ENCODE measurements at regions not wholly inside any gene's neighbourhood (a gene's known extent, or its start where the extent isn't known, plus 50 kb on each side); places are given as distances from the start of the nearest gene placed in this dataset.

GRCh38 chr2:479031-479430 lies 191.1 kb upstream of the ALKAL2 start:
- Histone ChIP-seq H3K4me3 (IDR thresholded peaks at IDR 0.05; ENCODE audit: insufficient read depth, low read depth, low read length) (no peak overlapping the region), H3K27me3 (ENCODE audit: insufficient read depth, low read depth) (no peaks in the 10 kb centered on the region), H3K4me2 (no peak overlapping the region), H4K20me1 (ENCODE audit: insufficient read depth) (no peaks in the 10 kb centered on the region), H2AFZ (ENCODE audit: low read depth) (no peak overlapping the region), H3K9ac (no peak overlapping the region), H3K4me1 (ENCODE audit: low read depth, poor library complexity, severe bottlenecking) (no peaks in the 10 kb centered on the region), H3K36me3 (ENCODE audit: insufficient read depth) (no peaks in the 10 kb centered on the region), H3K27ac (no peak overlapping the region), H3K79me2 (ENCODE audit: insufficient read depth, low read depth) (no peaks in the 10 kb centered on the region)
- TF ChIP-seq, protein P1, sequence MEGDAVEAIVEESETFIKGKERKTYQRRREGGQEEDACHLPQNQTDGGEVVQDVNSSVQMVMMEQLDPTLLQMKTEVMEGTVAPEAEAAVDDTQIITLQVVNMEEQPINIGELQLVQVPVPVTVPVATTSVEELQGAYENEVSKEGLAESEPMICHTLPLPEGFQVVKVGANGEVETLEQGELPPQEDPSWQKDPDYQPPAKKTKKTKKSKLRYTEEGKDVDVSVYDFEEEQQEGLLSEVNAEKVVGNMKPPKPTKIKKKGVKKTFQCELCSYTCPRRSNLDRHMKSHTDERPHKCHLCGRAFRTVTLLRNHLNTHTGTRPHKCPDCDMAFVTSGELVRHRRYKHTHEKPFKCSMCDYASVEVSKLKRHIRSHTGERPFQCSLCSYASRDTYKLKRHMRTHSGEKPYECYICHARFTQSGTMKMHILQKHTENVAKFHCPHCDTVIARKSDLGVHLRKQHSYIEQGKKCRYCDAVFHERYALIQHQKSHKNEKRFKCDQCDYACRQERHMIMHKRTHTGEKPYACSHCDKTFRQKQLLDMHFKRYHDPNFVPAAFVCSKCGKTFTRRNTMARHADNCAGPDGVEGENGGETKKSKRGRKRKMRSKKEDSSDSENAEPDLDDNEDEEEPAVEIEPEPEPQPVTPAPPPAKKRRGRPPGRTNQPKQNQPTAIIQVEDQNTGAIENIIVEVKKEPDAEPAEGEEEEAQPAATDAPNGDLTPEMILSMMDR (conservative IDR thresholded peaks at IDR 0.05; ENCODE audit: low read depth, low read length) = no peak

- Histone ChIP-seq H2AFZ (ENCODE audit: low read depth) (no peak overlapping the region), H3K4me3 (IDR thresholded peaks at IDR 0.05; ENCODE audit: insufficient read depth, low read depth, low read length) (no peak overlapping the region), H3K79me2 (ENCODE audit: insufficient read depth, low read depth) (no peaks in the 10 kb centered on the region), H3K4me1 (ENCODE audit: low read depth, poor library complexity, severe bottlenecking) (no peaks in the 10 kb centered on the region), H3K4me2 (no peak overlapping the region), H3K27me3 (ENCODE audit: insufficient read depth, low read depth) (no peaks in the 10 kb centered on the region), H4K20me1 (ENCODE audit: insufficient read depth) (no peaks in the 10 kb centered on the region), H3K36me3 (ENCODE audit: insufficient read depth) (no peaks in the 10 kb centered on the region), H3K27ac (no peak overlapping the region), H3K9ac (no peak overlapping the region)
- TF ChIP-seq, protein P1 (conservative IDR thresholded peaks at IDR 0.05; ENCODE audit: low read depth, low read length) = no peak
These were observed 183.7 kb upstream of the ALKAL2 start for GRCh38 chr2:471560-471959.

DNA sequence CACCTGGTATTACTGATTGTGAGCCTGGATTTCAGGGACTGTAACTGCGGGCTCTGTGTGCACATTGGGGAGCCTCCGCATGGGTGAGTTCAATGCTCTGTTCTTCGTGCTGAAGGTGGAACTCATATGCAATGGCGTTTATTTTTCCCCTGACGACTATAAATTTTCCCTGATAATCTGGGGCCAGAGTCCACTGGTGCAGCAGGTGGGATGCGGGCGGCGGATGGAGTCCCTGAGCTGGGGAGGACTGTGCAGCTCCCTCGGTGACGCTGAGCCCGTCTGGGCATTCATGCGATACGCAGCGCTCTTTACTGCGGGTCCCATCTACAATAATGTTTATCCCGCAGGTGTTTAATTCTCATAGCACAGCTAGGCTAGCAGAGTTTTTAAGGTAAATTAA lies 181.6 kb upstream of the ALKAL2 start:
- Histone ChIP-seq H3K27ac (no peak overlapping the region), H3K27me3 (ENCODE audit: insufficient read depth, low read depth) (no peaks in the 10 kb centered on the region), H3K9ac (no peak overlapping the region), H3K4me2 (no peak overlapping the region), H4K20me1 (ENCODE audit: insufficient read depth) (no peaks in the 10 kb centered on the region), H3K36me3 (ENCODE audit: insufficient read depth) (no peaks in the 10 kb centered on the region), H3K4me3 (IDR thresholded peaks at IDR 0.05; ENCODE audit: insufficient read depth, low read depth, low read length) (no peak overlapping the region), H3K4me1 (ENCODE audit: low read depth, poor library complexity, severe bottlenecking) (no peaks in the 10 kb centered on the region), H3K79me2 (ENCODE audit: insufficient read depth, low read depth) (no peaks in the 10 kb centered on the region), H2AFZ (ENCODE audit: low read depth) (no peak overlapping the region)
- TF ChIP-seq, protein P1 (conservative IDR thresholded peaks at IDR 0.05; ENCODE audit: low read depth, low read length) = no peak

- no peaks in the 10 kb centered on the region for H4K20me1 ChIP-seq (ENCODE audit: insufficient read depth)
- TF ChIP-seq, protein P1 (conservative IDR thresholded peaks at IDR 0.05; ENCODE audit: low read depth, low read length) = no peak
- H3K4me3 ChIP-seq (IDR thresholded peaks at IDR 0.05; ENCODE audit: insufficient read depth, low read depth, low read length) = no peak overlapping the region
- no peak overlapping the region for H3K27ac ChIP-seq
- no peak overlapping the region for H2AFZ ChIP-seq (ENCODE audit: low read depth)
- H3K36me3 ChIP-seq (ENCODE audit: insufficient read depth) = no peaks in the 10 kb centered on the region
- no peaks in the 10 kb centered on the region for H3K27me3 ChIP-seq (ENCODE audit: insufficient read depth, low read depth)
- no peak overlapping the region for H3K4me2 ChIP-seq
- H3K4me1 ChIP-seq (ENCODE audit: low read depth, poor library complexity, severe bottlenecking) = no peaks in the 10 kb centered on the region
- H3K9ac ChIP-seq = no peak overlapping the region
- no peaks in the 10 kb centered on the region for H3K79me2 ChIP-seq (ENCODE audit: insufficient read depth, low read depth)
These were observed 180.9 kb upstream of the ALKAL2 start for GRCh38 chr2:468648-469336.
